CD14-positive monocyte (primary cell): ENCODE measurements at regions not wholly inside any gene's neighbourhood (a gene's known extent, or its start where the extent isn't known, plus 50 kb on each side); places are given as distances from the start of the nearest gene placed in this dataset.

Source experiments
- DNase-seq, 3 donors: peaks; one replicate each; pipeline ENCODE4 v3.0.0-alpha.2; 2011 to 2022
- H2AFZ ChIP-seq: 2 replicates; pipeline ENCODE4 v1.6.0; 2012; ENCODE audit warnings: mild to moderate bottlenecking, low read depth, low read length, inconsistent platforms; ENCODE audit not compliant: insufficient read depth, poor library complexity, severe bottlenecking
- H3K27ac ChIP-seq, 2 donors: 1 replicate in 1 of 2; 2 replicates in 1 of 2; pipeline ENCODE4 v1.5.1; 2012 to 2013; ENCODE audit warnings: low read length in 2 of 2, control low read depth in 1 of 2, inconsistent platforms in 1 of 2, low read depth in 1 of 2, mild to moderate bottlenecking in 1 of 2
- H3K27me3 ChIP-seq, 2 donors: one replicate each; pipeline versions ENCODE4 v1.6.0 to v1.6.1; 2011 to 2013; ENCODE audit warnings: low read length in 2 of 2; ENCODE audit not compliant: control insufficient read depth in 2 of 2, insufficient read depth in 2 of 2
- H3K36me3 ChIP-seq, 2 donors: replicated peaks in 1 of 2; 1 replicate in 1 of 2; 2 replicates in 1 of 2; pipeline versions ENCODE4 v1.5.1 to v1.6.1; 2012 to 2013; ENCODE audit warnings: low read length in 2 of 2, control low read depth in 1 of 2, inconsistent platforms in 1 of 2, mild to moderate bottlenecking in 1 of 2; ENCODE audit not compliant: insufficient read depth in 2 of 2, control insufficient read depth in 1 of 2
- H3K4me1 ChIP-seq, 2 donors: 1 replicate in 1 of 2; 2 replicates in 1 of 2; pipeline versions ENCODE4 v1.5.1 to v1.6.1; 2012 to 2013; ENCODE audit warnings: low read length in 2 of 2, control low read depth in 1 of 2, inconsistent platforms in 1 of 2, mild to moderate bottlenecking in 1 of 2, moderate library complexity in 1 of 2; ENCODE audit not compliant: insufficient read depth in 2 of 2, control insufficient read depth in 1 of 2
- H3K4me2 ChIP-seq: replicated peaks from 2 replicates; pipeline ENCODE3; 2012; ENCODE audit warnings: low read length, moderate library complexity, mild to moderate bottlenecking; ENCODE audit not compliant: poor library complexity, severe bottlenecking; ENCODE audit errors: extremely low read depth
- H3K4me3 ChIP-seq, 3 experiments: fragments of 200-600 bp in 1 of 3; sonication (generic) in 1 of 3; replicated peaks in 1 of 3; 1 replicate in 2 of 3; 2 replicates in 1 of 3; pipeline ENCODE4 v1.5.1; 2011 to 2013; ENCODE audit warnings: low read length in 3 of 3, mild to moderate bottlenecking in 3 of 3, control low read depth in 2 of 3, low read depth in 2 of 3, inconsistent platforms in 1 of 3, moderate library complexity in 1 of 3
- H3K79me2 ChIP-seq: 2 replicates; pipeline ENCODE4 v1.6.0; 2012; ENCODE audit warnings: mild to moderate bottlenecking, control low read depth, inconsistent platforms, low read length, moderate library complexity; ENCODE audit not compliant: insufficient read depth
- H3K9ac ChIP-seq: 2 replicates; pipeline ENCODE4 v1.6.0; 2017; ENCODE audit warnings: low read length, mild to moderate bottlenecking; ENCODE audit not compliant: insufficient read depth, poor library complexity, severe bottlenecking
- H3K9me3 ChIP-seq, 2 donors: replicated peaks in 1 of 2; 1 replicate in 1 of 2; 2 replicates in 1 of 2; pipeline versions ENCODE4 v1.5.1 to v1.6.1; 2012 to 2013; ENCODE audit warnings: low read length in 2 of 2, control low read depth in 1 of 2; ENCODE audit not compliant: control insufficient read depth in 1 of 2, insufficient read depth in 1 of 2
- H4K20me1 ChIP-seq: 2 replicates; pipeline ENCODE4 v1.6.0; 2012; ENCODE audit warnings: mild to moderate bottlenecking, low read length, control low read depth, moderate library complexity; ENCODE audit not compliant: insufficient read depth
- H3K27ac Mint-ChIP-seq, 7 donors: one replicate each; pipeline ENCODE4 v1.8.0; 2020; ENCODE audit warnings: mild to moderate bottlenecking in 7 of 7, mixed read lengths in 7 of 7, moderate library complexity in 6 of 7, inconsistent platforms in 2 of 7
- H3K27me3 Mint-ChIP-seq, 3 donors: one replicate each; pipeline ENCODE4 v1.8.0; 2021 to 2022; ENCODE audit warnings: low read depth in 3 of 3, mild to moderate bottlenecking in 3 of 3, mixed read lengths in 3 of 3, moderate library complexity in 3 of 3, inconsistent platforms in 1 of 3
- H3K36me3 Mint-ChIP-seq, 2 donors: one replicate each; pipeline ENCODE4 v1.8.0; 2020; ENCODE audit warnings: mixed read lengths in 2 of 2, inconsistent platforms in 1 of 2, mild to moderate bottlenecking in 1 of 2
- H3K4me1 Mint-ChIP-seq: one replicate; pipeline ENCODE4 v1.8.0; 2020; ENCODE audit warnings: mild to moderate bottlenecking, mixed read lengths
- H3K4me3 Mint-ChIP-seq, 2 donors: one replicate each; pipeline ENCODE4 v1.8.0; 2020; ENCODE audit warnings: mild to moderate bottlenecking in 2 of 2, mixed read lengths in 2 of 2, moderate library complexity in 1 of 2
- H3K9me3 Mint-ChIP-seq, 7 donors: one replicate each; pipeline ENCODE4 v1.8.0; 2020 to 2022; ENCODE audit warnings: mixed read lengths in 7 of 7, mild to moderate bottlenecking in 6 of 7, moderate library complexity in 6 of 7, inconsistent platforms in 2 of 7
- WGBS: methylation state at CpG from one replicate; pipeline ENCODE4 v1.1.5; 2013; ENCODE audit warnings: missing lambda C conversion rate; ENCODE audit not compliant: insufficient coverage; 5-methylcytosine and 5-hydroxymethylcytosine counted together
- intact Hi-C, 2 donors: fragments of 100-400 bp; cut with micrococcal nuclease; formaldehyde crosslinking; loops; one replicate each; pipeline versions ENCODE4 v1.15.0 to v1.15.1; 2023
- TF ChIP-seq, protein P1 (sequence below): fragments of 200-600 bp; IDR thresholded peaks from one replicate; pipeline ENCODE4 v1.8.0; 2022; ENCODE audit warnings: antibody characterized with exemption, mild to moderate bottlenecking

DNA sequence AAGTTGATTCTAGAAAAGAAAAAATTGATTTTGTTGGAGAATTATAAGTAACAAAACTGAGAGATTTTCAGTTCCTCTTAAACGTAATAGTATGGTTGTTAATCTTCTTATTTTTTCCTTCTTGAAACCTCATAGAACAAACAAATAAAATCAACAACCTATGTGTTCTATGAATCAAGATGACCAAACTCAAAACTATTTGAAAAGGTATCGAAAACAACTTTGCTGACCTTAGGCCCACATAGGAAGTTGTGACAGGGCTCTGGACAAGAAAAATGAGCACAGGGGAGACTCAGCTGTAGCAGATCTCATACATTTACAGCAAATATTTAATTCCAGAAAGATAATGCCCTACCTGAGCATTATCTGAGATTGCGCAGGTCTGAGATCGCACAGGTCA, 169.4 kb upstream of the CCNH start:
- H3K4me2 ChIP-seq = no peak overlapping the region
- H3K36me3 ChIP-seq = no peaks in the 10 kb centered on the region
- no peak overlapping the region for H2AFZ ChIP-seq
- H3K79me2 ChIP-seq = no peaks in the 10 kb centered on the region
- H3K4me3 ChIP-seq = no peak overlapping the region
- WGBS = 80% methylated on average over 1 of the region's 4 CpGs
- intact Hi-C loops = no loop called here
- Mint-ChIP-seq H3K36me3 (no peaks in the 10 kb centered on the region), H3K27ac (no peak overlapping the region), H3K4me3 (no peak overlapping the region), H3K27me3 (no peaks in the 10 kb centered on the region), H3K4me1 (no peaks in the 10 kb centered on the region), H3K9me3 (peaks cover 0 to 5% (median 3%) of the 10 kb centered on the region in 7 donors)
- no peaks in the 10 kb centered on the region for H3K27me3 ChIP-seq
- H3K9me3 ChIP-seq = no peaks in the 10 kb centered on the region
- DNase-seq = no peak
- TF ChIP-seq, protein P1, sequence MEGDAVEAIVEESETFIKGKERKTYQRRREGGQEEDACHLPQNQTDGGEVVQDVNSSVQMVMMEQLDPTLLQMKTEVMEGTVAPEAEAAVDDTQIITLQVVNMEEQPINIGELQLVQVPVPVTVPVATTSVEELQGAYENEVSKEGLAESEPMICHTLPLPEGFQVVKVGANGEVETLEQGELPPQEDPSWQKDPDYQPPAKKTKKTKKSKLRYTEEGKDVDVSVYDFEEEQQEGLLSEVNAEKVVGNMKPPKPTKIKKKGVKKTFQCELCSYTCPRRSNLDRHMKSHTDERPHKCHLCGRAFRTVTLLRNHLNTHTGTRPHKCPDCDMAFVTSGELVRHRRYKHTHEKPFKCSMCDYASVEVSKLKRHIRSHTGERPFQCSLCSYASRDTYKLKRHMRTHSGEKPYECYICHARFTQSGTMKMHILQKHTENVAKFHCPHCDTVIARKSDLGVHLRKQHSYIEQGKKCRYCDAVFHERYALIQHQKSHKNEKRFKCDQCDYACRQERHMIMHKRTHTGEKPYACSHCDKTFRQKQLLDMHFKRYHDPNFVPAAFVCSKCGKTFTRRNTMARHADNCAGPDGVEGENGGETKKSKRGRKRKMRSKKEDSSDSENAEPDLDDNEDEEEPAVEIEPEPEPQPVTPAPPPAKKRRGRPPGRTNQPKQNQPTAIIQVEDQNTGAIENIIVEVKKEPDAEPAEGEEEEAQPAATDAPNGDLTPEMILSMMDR = no peak
- H3K9ac ChIP-seq = no peak overlapping the region
- H3K27ac ChIP-seq = no peak overlapping the region
- H4K20me1 ChIP-seq = no peaks in the 10 kb centered on the region
- no peaks in the 10 kb centered on the region for H3K4me1 ChIP-seq

DNA sequence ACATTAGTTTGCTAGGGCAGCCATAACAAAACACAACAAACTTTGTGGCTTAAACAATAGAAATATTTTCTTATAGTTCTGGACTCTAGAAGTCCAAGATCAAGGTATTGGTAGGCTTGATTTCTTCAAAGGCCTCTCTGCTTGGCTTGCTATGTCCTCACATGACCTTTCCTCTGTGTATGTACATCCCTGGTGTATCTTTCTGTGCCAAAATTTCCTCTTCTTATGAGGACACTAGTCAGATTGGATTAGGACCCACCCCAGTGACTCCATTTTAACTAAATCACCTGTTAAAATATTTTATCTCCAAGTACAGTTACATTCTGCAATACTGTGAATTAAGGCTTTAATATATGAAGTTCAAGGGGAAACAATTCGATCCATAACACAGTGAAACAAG, 168.9 kb upstream of the CCNH start:
- Mint-ChIP-seq H3K27me3 (no peaks in the 10 kb centered on the region), H3K36me3 (no peaks in the 10 kb centered on the region), H3K9me3 (peaks cover 0 to 4% (median 3%) of the 10 kb centered on the region in 7 donors), H3K4me3 (no peak overlapping the region), H3K27ac (no peak overlapping the region), H3K4me1 (no peaks in the 10 kb centered on the region)
- H3K4me3 ChIP-seq = no peak overlapping the region
- H3K27ac ChIP-seq = no peak overlapping the region
- intact Hi-C loops = no loop called here
- WGBS = no CpG with 5 or more reads among the region's 1 CpG
- H3K36me3 ChIP-seq = no peaks in the 10 kb centered on the region
- DNase-seq = no peak
- no peaks in the 10 kb centered on the region for H3K9me3 ChIP-seq
- TF ChIP-seq, protein P1 = no peak
- no peaks in the 10 kb centered on the region for H3K27me3 ChIP-seq
- H3K4me2 ChIP-seq = no peak overlapping the region
- H3K9ac ChIP-seq = no peak overlapping the region
- no peak overlapping the region for H2AFZ ChIP-seq
- no peaks in the 10 kb centered on the region for H3K4me1 ChIP-seq
- no peaks in the 10 kb centered on the region for H3K79me2 ChIP-seq
- H4K20me1 ChIP-seq = no peaks in the 10 kb centered on the region
